WERI-Rb-1 (cell line): ENCODE measurements at regions not wholly inside any gene's neighbourhood (a gene's known extent, or its start where the extent isn't known, plus 50 kb on each side); places are given as distances from the start of the nearest gene placed in this dataset.

Experiments
- DNase-seq: peaks from one replicate; pipeline ENCODE4 v3.0.0-alpha.2; 2020
- H3K27ac ChIP-seq: fragments of 250-450 bp; sonication (Bioruptor Pico); 2 replicates; pipeline ENCODE4 v1.5.1; 2020; ENCODE audit warnings: mild to moderate bottlenecking, moderate library complexity
- H3K27me3 ChIP-seq: fragments of 250-450 bp; sonication (Bioruptor Pico); 2 replicates; pipeline ENCODE4 v1.5.1; 2021; ENCODE audit warnings: mild to moderate bottlenecking, low read depth, moderate library complexity; ENCODE audit not compliant: insufficient read depth, severe bottlenecking
- H3K36me3 ChIP-seq: fragments of 250-450 bp; sonication (Bioruptor Pico); 2 replicates; pipeline ENCODE4 v1.5.1; 2020; ENCODE audit warnings: mild to moderate bottlenecking, moderate library complexity
- H3K4me3 ChIP-seq: 2 replicates; pipeline ENCODE4 v1.5.1; 2011; ENCODE audit warnings: low read depth, mild to moderate bottlenecking, control low read depth, low read length
- H3K9me3 ChIP-seq: fragments of 250-450 bp; sonication (Bioruptor Pico); 2 replicates; pipeline ENCODE4 v1.5.1; 2021; ENCODE audit warnings: mild to moderate bottlenecking, moderate library complexity; ENCODE audit not compliant: severe bottlenecking
- TF ChIP-seq, protein P1 (sequence below): IDR thresholded peaks from 2 replicates; pipeline ENCODE4 v1.5.1; 2011; ENCODE audit warnings: low read depth, mild to moderate bottlenecking, control low read depth, inconsistent platforms, low read length

DNA sequence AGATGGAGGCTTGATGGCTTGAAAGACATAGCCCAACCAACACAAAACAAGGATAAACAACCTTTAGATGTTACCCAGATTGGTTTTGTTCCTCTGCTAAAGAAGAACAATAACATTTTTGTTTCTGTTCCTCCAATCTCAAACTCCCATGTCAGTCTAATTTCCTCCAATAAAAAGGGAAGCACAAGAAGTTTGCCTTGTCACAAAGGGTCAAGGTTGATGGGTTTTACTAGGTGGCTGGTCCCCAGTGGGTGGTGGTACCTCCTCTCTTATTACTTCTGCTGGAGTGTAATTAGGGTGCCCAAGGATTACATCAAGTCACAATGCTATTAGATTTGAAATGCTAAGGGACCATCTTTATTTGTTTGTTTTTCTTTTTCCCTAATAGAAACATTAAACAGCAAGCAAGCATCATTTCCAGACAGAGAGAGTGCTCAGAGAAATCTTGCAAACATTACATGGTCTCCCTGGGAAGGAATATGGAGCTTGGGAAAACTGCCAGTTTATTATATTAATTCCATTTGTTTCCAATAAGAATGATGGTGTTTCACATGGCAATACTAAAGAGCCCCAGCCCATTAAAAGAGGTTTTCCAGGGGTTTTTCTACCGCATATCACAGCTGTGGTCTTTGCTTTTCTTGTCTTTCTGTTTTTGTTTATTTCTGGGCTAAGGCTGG is 78.3 kb upstream of the AOAH start:
- TF ChIP-seq, protein P1, sequence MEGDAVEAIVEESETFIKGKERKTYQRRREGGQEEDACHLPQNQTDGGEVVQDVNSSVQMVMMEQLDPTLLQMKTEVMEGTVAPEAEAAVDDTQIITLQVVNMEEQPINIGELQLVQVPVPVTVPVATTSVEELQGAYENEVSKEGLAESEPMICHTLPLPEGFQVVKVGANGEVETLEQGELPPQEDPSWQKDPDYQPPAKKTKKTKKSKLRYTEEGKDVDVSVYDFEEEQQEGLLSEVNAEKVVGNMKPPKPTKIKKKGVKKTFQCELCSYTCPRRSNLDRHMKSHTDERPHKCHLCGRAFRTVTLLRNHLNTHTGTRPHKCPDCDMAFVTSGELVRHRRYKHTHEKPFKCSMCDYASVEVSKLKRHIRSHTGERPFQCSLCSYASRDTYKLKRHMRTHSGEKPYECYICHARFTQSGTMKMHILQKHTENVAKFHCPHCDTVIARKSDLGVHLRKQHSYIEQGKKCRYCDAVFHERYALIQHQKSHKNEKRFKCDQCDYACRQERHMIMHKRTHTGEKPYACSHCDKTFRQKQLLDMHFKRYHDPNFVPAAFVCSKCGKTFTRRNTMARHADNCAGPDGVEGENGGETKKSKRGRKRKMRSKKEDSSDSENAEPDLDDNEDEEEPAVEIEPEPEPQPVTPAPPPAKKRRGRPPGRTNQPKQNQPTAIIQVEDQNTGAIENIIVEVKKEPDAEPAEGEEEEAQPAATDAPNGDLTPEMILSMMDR: no peak
- H3K27ac ChIP-seq: no peak overlapping the region
- no peaks in the 10 kb centered on the region for H3K9me3 ChIP-seq
- H3K36me3 ChIP-seq: no peaks in the 10 kb centered on the region
- no peak for DNase-seq
- no peak overlapping the region for H3K4me3 ChIP-seq
- no peaks in the 10 kb centered on the region for H3K27me3 ChIP-seq

DNA sequence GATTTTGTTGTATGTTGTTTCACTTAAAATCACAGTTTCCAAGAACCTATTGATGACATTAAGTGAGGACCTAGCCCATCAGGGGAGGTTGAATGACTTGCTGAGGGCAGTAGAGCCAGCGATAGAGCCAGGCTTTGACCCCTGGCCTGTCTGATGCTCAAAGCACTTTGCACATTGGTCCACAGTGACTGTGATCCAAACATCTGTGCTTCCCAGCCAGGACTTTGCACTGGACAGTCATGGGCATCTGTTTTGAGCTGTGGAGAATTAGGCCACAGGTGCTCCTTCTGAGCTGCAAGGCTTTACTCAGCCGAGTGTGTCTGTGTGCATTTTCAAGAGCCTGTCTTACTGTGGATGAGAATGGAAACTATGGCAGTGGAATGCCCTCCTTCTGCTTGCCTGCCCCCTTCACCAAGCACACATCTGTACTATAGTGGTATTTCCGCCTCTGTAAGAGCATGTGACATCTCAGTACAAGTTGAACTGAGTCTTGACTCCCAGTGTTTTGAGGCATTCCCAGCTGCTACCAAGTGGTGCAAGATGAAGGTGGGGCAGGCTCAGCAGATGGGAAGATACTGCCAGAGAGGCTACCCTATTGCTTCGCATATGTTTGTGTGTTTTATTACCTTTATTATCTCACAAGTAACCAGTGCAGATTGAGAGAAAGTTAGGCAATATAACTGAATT is 72.7 kb upstream of the AOAH start:
- no peak for DNase-seq
- H3K27me3 ChIP-seq: no peaks in the 10 kb centered on the region
- TF ChIP-seq, protein P1: no peak
- no peak overlapping the region for H3K4me3 ChIP-seq
- no peaks in the 10 kb centered on the region for H3K36me3 ChIP-seq
- no peak overlapping the region for H3K27ac ChIP-seq
- H3K9me3 ChIP-seq: no peaks in the 10 kb centered on the region

DNA sequence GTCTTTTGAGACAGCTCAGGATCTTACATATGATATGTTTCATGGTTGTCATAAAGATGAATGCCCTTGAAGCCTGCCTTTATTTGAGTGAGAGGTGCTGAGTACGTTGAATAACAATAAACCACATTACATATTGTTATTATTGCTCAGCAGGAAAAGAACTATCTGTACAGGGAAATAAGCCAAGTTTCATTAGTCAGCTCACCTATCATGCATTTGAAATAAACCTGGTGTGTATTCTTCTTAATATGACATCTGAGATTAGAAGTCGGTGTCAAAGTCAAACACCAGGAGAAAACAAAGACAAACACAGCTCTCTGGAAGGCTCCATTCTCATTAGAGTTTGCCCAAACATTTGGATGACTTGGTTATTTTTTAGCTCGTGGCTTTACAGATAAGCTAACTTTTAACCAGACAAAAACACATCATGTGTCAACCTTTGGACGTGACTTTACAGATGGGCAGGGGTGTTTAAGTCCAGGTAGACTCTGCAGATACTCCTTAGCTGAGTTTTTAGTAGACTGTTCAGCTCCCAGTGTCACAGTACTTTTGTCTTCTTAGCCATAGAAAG is 71.2 kb upstream of the AOAH start:
- no peak for DNase-seq
- Histone ChIP-seq H3K27me3 (no peaks in the 10 kb centered on the region), H3K27ac (no peak overlapping the region)

DNA sequence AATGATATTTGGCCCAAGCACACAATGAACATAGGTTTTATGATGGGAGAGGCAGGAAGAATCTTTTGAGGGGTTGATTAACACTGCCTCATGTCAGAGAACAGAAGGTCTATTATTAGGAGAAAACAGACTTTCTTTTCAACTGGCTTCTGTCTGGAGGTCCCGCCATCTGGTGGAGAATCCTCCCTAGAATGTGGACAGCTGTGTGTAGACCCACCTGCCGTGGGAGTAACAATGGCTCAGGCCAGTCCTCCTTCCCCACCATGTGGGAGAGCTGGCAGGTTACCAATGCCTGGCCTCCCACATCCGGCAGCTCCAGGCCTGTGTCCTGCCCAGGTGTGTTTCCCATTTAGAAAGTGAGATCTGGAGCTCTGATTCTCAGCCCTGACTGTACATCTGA is 70.4 kb upstream of the AOAH start:
- DNase-seq: peak; percentile 11
- no peaks in the 10 kb centered on the region for H3K27me3 ChIP-seq
- TF ChIP-seq, protein P1: no peak
- no peak overlapping the region for H3K4me3 ChIP-seq
- H3K36me3 ChIP-seq: no peaks in the 10 kb centered on the region
- no peaks in the 10 kb centered on the region for H3K9me3 ChIP-seq
- H3K27ac ChIP-seq: no peak overlapping the region

More for the DNA sequence above, 71.2 kb upstream of the AOAH start:
- no peaks in the 10 kb centered on the region for H3K9me3 ChIP-seq
- no peaks in the 10 kb centered on the region for H3K36me3 ChIP-seq
- TF ChIP-seq, protein P1: no peak
- H3K4me3 ChIP-seq: no peak overlapping the region

DNA sequence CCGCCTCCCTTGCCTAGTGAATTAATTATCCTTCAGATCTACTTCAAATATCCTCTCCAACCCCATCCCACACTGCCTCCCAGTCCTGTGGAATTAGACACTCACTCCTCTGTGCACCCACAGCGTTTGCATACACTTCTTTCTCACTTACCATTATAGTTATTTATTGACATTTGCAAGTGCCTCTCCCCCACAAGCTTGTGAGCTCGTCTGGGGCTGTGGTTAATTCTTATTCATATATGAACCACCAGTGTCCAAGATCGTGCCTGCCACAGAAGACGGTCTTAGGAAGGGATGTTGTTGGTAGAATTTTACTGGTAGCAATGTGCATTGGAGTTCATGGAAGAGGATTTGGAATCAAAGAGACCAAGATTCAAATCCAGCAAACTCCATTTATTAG is 68.1 kb upstream of the AOAH start:
- no peak for DNase-seq
- H3K4me3 ChIP-seq: no peak overlapping the region
- TF ChIP-seq, protein P1: no peak
- H3K27me3 ChIP-seq: no peaks in the 10 kb centered on the region
- no peaks in the 10 kb centered on the region for H3K9me3 ChIP-seq
- no peaks in the 10 kb centered on the region for H3K36me3 ChIP-seq
- H3K27ac ChIP-seq: no peak overlapping the region
